IPS DF 6.9 (cell line): ENCODE measurements at regions not wholly inside any gene's neighbourhood (a gene's known extent, or its start where the extent isn't known, plus 50 kb on each side); places are given as distances from the start of the nearest gene placed in this dataset.

Experiments
- DNase-seq: peaks from one replicate; pipeline ENCODE4 v3.0.0-alpha.2; 2013; ENCODE audit warnings: low read depth, low spot score
- H3K27ac ChIP-seq: one replicate; pipeline ENCODE4 v1.5.1; 2013; ENCODE audit warnings: low read length, control low read depth
- H3K27me3 ChIP-seq: 2 replicates; pipeline ENCODE4 v1.6.1; 2013; ENCODE audit warnings: mild to moderate bottlenecking, low read length; ENCODE audit not compliant: control insufficient read depth, insufficient read depth
- H3K36me3 ChIP-seq: 2 replicates; pipeline ENCODE4 v1.6.1; 2013; ENCODE audit warnings: low read length; ENCODE audit not compliant: control insufficient read depth, insufficient read depth
- H3K4me1 ChIP-seq: 2 replicates; pipeline ENCODE4 v1.6.1; 2013; ENCODE audit warnings: low read length; ENCODE audit not compliant: control insufficient read depth, insufficient read depth
- H3K4me3 ChIP-seq: 2 replicates; pipeline ENCODE4 v1.5.1; 2013; ENCODE audit warnings: mild to moderate bottlenecking, low read length
- H3K9me3 ChIP-seq: 2 replicates; pipeline ENCODE4 v1.6.1; 2013; ENCODE audit warnings: low read length, inconsistent platforms; ENCODE audit not compliant: control insufficient read depth, insufficient read depth
- WGBS: extraction: QIAGEN DNeasy Blood & Tissue Kit; methylation state at CpG from one replicate; pipeline ENCODE4 v1.1.7; 2013; ENCODE audit warnings: mixed read lengths, missing lambda C conversion rate; ENCODE audit not compliant: insufficient read length, insufficient coverage; 5-methylcytosine and 5-hydroxymethylcytosine counted together

DNA sequence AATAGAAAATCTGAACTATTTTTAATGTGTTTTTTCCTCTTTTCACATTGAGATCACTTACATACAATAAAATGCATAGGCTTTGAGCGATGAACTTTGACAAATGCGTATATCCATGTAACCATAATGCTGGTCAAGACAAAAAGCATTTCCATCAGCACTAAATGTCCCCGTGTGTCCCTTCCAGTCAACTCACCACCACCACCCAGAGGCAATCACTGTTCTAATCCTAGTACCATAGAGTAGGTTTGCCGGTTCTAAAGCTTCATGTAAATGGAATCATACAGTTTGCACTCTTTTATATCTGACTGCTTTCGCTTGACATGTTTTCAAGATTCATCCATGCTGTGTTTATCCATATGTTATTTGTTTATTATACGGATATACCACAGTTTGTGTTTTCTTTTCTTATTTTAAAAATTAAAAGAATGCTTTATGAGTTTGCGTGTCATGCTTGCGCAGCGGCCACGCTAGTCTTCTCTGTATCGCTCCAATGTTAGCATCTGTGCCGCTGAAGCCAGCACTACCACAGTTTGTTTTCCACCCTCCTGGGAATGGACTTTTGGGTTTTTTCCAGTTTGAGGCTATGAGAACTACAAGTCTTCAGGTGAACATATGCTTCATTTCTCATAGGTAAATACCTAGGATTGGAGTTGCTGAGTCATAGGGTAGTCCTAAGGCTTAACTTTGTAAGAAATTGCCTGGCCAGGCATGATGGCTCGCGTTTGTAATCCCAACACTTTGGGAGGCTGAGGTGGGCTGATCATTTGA lies 197.5 kb upstream of the CHAC2 start:
- Histone ChIP-seq H3K36me3 (no peaks in the 10 kb centered on the region), H3K4me1 (no peaks in the 10 kb centered on the region), H3K9me3 (no peaks in the 10 kb centered on the region), H3K4me3 (no peak overlapping the region), H3K27ac (no peak overlapping the region), H3K27me3 (no peaks in the 10 kb centered on the region)
- no peak for DNase-seq
- no CpG with 5 or more reads among the region's 14 CpGs for WGBS

DNA sequence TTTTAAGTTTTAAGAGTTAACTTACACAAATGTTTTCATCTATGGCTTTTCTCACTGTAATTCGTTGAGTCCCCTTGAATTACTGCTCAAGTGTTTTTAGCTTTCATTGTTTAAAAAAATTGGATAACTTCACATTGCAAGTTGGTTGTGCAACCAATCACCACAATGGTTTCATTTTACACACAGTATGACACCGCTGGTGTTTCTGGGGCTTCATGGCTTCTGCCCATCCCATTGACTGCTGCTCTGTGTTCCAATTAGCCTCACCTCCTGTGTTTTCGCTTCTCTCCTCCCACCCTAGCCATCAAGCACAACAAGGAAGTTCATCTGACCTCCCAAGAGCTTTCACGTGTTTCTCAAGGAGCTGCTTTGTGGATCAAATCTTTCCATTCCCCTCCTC lies 199.1 kb upstream of the CHAC2 start:
- Histone ChIP-seq H3K27me3 (no peaks in the 10 kb centered on the region), H3K9me3 (no peaks in the 10 kb centered on the region), H3K4me1 (no peaks in the 10 kb centered on the region), H3K27ac (no peak overlapping the region), H3K36me3 (no peaks in the 10 kb centered on the region), H3K4me3 (no peak overlapping the region)
- no peak for DNase-seq
- no CpG with 5 or more reads among the region's 4 CpGs for WGBS

DNA sequence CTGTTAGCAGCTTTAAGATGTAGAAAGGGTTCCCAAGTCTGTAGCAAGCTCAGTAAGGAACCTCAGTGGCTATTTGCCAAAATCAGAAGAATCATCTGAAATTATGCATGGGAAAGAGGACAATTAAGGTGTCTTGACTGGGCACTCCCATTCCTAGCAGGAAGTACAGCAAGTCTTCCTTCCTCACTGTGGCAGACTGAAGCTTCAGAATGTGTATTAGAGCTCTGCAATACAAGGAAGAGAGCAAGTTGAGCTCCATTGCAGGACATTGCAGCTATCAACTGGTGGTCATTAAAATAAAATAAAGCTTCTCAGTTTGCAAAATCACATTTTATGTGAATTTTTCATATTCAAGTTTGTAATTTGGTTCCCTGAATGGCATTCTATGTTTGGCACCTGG lies 200.5 kb upstream of the CHAC2 start:
- Histone ChIP-seq H3K27me3 (no peaks in the 10 kb centered on the region), H3K4me1 (no peaks in the 10 kb centered on the region), H3K9me3 (no peaks in the 10 kb centered on the region), H3K27ac (no peak overlapping the region), H3K4me3 (no peak overlapping the region), H3K36me3 (no peaks in the 10 kb centered on the region)
- no peak for DNase-seq

DNA sequence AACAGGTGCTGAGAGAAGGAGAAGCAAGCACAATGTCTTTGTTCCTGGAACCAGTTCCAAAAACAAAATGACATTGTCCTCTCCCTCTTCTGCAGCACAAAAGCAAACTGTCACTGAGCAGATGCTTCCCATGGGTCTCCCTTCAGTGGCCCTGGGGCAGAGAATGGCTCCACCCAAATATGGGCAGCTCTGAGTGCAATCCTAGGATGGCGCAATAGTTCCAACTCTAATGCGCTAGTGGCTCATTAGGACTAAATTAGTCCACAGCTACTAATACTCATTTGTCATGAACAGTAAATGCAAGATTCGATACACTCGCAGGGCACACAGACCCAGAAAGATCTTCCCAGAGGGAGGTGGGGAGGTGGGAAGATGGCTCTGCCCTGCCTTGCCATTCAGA lies 205.2 kb upstream of the CHAC2 start:
- H3K36me3 ChIP-seq, result no peaks in the 10 kb centered on the region
- H3K27ac ChIP-seq, result no peak overlapping the region
- H3K9me3 ChIP-seq, result no peaks in the 10 kb centered on the region
- WGBS, result no CpG with 5 or more reads among the region's 4 CpGs
- H3K4me1 ChIP-seq, result no peaks in the 10 kb centered on the region
- no peaks in the 10 kb centered on the region for H3K27me3 ChIP-seq
- no peak overlapping the region for H3K4me3 ChIP-seq
- DNase-seq, result no peak

DNA sequence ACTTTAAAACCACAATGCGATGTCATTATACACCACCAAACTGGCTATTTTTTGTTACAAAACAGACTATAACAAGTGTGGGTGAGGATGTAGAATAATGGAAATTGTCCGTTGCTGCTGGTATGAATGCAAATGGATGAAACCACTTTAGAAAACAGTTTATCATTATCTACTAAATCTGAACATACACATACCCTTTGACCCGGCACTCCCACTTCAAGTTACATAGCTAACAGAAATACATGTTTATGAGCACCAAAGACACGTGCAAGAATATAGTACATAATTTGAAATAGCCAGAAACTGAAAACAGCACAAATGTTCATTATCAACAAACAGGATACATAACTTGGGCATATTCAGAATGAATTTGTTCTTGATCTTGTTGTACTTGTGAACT lies 206.4 kb upstream of the CHAC2 start:
- no CpG with 5 or more reads among the region's 4 CpGs for WGBS
- no peaks in the 10 kb centered on the region for H3K4me1 ChIP-seq

DNA sequence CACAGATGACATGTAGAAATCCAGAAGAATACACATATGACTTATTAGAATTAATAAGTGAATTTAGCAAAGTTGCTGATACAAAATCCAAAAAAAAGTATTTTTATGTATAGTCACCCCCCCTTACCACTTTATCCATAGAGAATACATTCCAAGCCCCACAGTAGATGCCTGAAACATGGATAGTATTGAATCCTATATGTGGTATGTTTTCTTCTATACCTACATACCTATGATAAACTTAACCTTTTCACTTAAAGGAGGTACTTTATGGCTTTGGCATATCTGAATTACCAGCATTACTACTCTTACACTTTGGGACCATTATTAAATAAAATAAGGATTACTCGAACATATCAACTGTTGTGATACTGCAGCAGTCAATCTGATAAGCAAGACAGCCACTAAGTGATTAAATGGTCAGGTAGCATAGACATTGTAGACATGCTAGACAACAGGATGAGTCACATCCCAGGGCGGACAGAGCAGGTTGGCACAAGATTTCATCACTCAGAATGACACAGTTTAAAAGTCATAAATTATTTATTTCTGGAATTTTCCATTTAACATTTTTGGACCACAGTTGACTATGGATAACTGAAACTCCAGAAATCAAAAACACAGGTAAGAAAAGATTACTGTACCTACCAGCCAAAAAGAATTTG lies 208.2 kb upstream of the CHAC2 start:
- Histone ChIP-seq H3K27ac (no peak overlapping the region), H3K9me3 (no peaks in the 10 kb centered on the region), H3K36me3 (no peaks in the 10 kb centered on the region), H3K4me1 (no peaks in the 10 kb centered on the region), H3K4me3 (no peak overlapping the region), H3K27me3 (no peaks in the 10 kb centered on the region)
- no CpG with 5 or more reads among the region's 2 CpGs for WGBS
- DNase-seq, result no peak

More for the DNA sequence above, 206.4 kb upstream of the CHAC2 start:
- Histone ChIP-seq H3K27ac (no peak overlapping the region), H3K36me3 (no peaks in the 10 kb centered on the region), H3K27me3 (no peaks in the 10 kb centered on the region), H3K9me3 (no peaks in the 10 kb centered on the region), H3K4me3 (no peak overlapping the region)
- no peak for DNase-seq

DNA sequence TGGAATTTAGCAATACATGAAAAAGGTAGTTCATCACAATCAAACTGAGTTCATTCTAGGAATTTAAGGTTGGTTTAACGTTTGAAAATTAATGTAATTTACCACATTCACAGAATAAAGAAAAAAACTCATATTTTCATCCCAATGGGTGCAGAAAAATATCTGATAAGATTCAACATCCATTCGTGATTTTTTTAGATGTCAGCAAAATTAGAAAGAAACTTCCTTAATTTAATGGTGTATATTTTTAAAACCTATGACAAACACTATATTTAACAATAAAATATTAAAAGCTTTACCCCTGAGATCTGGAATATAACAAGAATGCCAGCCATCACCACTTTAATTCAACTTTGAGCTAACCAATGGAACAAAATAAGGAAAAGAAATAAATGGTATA lies 208.7 kb upstream of the CHAC2 start:
- no peaks in the 10 kb centered on the region for H3K9me3 ChIP-seq
- H3K4me1 ChIP-seq, result no peaks in the 10 kb centered on the region
- no peak overlapping the region for H3K4me3 ChIP-seq
- no peaks in the 10 kb centered on the region for H3K36me3 ChIP-seq
- WGBS, result no CpG with 5 or more reads among the region's 2 CpGs
- H3K27me3 ChIP-seq, result no peaks in the 10 kb centered on the region
- no peak overlapping the region for H3K27ac ChIP-seq
- DNase-seq, result no peak

DNA sequence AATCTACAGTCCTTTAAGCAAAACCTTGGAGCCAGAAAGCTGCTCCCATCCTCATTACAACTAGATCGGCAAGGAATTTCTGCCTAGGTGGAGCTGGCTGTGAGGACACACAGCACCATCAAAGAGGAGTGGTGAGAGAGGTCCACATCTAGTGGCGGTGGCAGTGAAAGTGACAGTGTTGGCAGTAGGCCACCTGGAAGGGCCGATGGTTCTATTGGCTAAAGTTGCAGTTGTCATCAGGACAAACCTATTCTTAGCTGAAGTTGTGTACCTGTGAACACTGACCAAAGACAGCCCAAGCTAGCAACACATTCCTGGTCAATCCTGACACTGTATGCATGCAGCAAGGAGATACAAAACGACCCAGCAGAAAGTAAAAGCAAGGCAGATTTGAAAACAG lies 218.1 kb upstream of the CHAC2 start:
- Histone ChIP-seq H3K4me3 (no peak overlapping the region), H3K27me3 (no peaks in the 10 kb centered on the region)
- WGBS, result no CpG with 5 or more reads among the region's 4 CpGs

DNA sequence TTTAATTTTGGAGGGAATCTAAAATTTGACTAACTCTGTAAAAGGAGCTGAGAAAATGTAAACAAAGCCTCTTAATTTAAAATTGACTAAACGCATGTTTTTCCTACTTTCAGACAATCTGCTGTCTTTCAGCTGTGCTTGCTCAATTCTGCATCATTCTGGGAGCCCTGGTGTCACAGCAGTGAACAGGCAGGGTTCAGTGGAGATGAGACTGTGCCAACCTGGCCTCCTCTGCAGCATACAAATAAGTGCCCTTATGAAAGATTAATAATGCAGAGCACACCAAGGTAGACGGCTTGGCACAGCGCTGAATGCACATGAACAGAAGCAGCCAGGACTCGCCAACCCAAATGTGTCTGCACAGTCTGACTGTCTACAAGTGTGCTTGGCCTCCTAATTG lies 222.0 kb upstream of the CHAC2 start:
- Histone ChIP-seq H3K4me3 (no peak overlapping the region), H3K27ac (no peak overlapping the region), H3K27me3 (no peaks in the 10 kb centered on the region), H3K9me3 (no peaks in the 10 kb centered on the region), H3K36me3 (no peaks in the 10 kb centered on the region), H3K4me1 (no peaks in the 10 kb centered on the region)
- no peak for DNase-seq
- WGBS, result no CpG with 5 or more reads among the region's 4 CpGs

More for the DNA sequence above, 218.1 kb upstream of the CHAC2 start:
- H3K9me3 ChIP-seq, result no peaks in the 10 kb centered on the region
- H3K36me3 ChIP-seq, result no peaks in the 10 kb centered on the region
- H3K27ac ChIP-seq, result no peak overlapping the region
- DNase-seq, result no peak
- H3K4me1 ChIP-seq, result no peaks in the 10 kb centered on the region

DNA sequence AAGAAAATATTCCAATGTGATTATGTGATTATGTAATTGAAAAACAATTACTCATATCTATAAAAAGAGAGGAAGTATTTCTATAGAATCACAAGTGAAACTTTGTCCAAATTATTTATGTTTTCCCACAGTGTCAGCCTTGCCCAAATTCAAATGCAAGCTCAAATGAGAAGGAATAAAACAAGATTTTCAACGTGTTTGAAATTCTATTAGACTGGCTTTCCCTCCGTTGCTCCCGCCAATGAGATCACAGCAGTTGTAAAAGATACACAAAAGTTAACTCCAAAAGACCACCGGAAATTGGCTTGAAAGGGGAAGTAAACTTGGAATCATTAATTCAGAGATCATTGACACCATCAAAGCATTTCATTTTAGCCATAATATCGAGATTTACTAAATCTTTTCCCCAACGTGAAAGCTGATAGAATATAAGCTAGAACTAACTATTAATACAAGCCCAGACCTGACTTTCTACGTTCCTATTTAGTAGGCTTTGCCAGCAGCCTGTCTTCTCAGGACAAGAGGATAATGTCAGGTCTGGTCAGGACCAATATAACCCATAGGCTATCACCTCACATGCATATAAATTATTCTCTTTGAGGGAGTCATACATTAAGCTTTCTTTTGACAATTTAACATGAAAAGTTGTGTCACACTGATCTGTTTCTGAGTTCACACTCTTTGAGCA lies 222.6 kb upstream of the CHAC2 start:
- WGBS, result no CpG with 5 or more reads among the region's 7 CpGs
- DNase-seq, result no peak

More for the DNA sequence above, 222.6 kb upstream of the CHAC2 start:
- Histone ChIP-seq H3K36me3 (no peaks in the 10 kb centered on the region), H3K27ac (no peak overlapping the region), H3K4me1 (no peaks in the 10 kb centered on the region), H3K9me3 (no peaks in the 10 kb centered on the region), H3K4me3 (no peak overlapping the region), H3K27me3 (no peaks in the 10 kb centered on the region)
